LoVo (cell line): ENCODE measurements at regions not wholly inside any gene's neighbourhood (a gene's known extent, or its start where the extent isn't known, plus 50 kb on each side); places are given as distances from the start of the nearest gene placed in this dataset.

ENCODE experiments used
- DNase-seq: peaks from one replicate; pipeline ENCODE4 v3.0.0-alpha.2; 2016; ENCODE audit warnings: low spot score

DNA sequence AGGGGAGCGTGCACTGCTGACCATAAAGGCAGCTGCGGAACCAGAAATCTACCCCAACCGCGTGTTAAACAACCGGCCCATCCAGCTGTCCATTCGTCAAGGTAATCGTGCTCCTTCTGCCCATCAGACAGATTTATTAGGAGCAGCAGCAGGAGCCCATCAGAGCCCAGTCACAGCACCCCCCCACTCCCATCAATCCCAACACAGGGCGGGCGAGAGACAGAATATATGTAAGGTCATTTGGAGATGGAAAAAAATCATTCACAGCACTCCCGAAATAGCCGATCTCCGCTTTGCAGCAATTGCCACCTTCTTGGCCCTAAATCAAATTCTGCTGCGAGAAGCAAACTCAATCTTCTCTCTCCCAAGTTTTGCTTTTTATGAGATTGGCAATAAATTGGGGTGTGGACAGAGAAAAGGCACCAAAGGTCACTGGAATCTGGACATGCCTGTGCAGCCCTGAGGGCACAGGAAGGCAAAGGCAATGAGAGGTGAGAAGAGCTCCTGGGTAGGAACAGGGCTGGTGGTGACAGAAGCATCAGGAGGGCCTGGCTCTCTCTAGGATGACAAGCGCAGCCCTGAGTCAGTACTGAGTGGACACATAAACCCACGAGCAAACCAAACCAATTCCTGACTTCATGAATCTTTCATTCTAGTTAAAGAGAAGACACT is 145.0 kb upstream of the ZMIZ1 start:
- DNase-seq: no peak

DNA sequence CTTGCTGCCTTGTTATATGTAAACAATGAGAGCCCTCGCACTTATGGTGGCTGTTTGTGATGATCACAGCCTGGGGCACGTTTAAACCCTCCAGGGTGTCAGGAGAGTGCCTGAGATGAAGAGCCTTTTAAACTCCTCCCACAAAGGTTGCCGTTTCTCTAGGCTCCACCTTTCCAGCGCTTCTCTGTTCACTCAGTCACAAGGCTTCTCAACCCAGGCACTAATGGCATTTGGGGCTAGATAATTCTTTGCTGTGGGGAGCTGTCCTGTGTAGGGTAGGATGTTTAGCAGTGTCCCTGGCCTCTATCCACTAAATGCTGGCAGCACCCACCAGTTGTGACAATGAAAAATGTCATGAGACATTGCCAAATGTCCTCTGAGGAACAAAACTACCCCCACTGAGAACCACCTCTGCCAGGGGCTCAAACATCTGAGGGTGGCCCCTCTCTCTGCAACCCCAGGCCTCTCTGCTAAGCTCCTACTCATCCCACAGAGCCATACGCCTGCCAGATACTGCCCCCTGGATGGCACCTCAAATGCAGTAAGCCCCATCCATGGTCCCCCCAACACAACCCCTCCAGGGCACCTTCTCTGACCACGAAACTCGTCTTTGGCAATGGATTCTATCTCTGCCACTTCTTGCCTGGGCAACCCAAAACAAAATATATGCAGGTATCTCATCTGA is 144.3 kb upstream of the ZMIZ1 start:
- no peak for DNase-seq

DNA sequence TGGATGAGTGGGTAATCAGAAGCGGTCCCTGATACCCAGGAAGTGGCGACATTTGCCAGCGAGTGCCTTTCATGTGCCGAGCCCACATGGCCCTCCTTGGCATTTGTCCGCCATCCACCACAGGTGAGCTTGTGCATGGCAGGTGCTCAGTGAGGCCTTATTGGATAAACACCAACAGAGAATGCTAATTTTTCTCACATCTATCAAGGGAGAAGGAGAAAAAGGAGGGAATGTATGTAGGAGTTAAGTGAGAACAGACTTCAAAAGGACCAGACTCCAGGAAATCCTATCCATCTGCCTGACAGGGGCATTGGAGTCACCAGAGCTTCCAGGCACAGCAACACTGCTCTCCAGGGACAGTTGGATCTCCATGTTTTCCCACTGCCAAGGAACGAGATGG is 143.5 kb upstream of the ZMIZ1 start:
- DNase-seq: no peak

DNA sequence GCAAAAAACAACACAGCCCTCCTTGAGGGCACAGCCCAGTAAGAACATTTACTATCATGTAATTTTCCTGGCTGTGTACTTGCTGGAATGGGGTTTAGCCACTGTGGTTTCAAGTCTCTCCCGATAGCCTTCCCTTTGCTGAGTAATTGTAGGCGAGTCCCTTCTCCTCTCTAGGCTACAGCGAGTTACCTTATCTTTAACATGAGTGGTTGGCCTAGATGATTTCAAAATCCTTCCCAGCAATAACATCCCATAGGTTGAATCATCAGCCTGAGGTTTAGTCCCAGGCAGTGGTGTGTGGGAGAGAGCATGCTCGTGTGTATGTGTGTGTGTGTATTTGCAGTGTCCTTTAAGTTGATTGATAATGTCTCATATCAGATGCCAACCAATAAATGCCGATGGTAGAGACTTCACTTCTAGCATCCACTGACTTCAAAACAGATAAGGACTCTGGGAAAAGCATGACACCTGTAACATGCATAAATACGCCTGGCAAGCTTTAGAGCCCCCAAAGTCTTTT is 142.9 kb upstream of the ZMIZ1 start:
- peak; percentile 8 for DNase-seq

DNA sequence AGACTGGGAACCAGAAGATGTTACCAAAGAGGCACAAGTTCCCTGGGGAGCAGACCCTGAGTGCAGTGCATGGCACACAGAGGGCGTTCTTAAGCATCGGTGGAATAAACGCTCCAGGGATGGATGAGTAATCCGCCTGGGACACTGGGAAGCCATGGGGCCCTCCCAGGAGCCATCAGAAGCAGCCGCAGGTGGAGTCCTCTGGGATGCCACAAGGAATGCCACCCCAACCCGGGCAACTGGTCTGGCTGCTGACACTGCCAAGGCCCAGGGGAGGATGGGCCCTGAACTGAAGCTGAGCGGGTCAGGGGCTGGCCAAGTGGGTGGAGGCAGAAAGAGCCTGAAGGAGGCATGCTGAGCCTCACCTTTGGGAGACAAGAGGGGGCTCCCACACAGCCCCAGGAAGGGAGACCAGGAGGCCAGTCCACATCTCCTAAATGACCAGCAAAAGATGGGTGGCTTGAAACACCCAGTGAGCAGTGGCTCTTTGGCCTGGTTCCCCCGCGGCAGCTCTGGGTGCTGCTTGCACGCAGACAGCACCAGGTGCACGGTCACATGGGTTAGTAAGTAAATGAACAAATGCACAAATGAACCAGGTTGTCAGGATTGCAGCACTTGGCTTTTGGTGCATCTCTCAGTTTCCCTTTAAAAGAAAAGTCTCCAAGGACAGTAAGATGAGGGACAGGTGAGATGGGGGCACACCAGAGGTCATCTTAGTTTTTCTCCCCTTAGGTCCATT is 141.3 kb upstream of the ZMIZ1 start:
- DNase-seq: no peak

DNA sequence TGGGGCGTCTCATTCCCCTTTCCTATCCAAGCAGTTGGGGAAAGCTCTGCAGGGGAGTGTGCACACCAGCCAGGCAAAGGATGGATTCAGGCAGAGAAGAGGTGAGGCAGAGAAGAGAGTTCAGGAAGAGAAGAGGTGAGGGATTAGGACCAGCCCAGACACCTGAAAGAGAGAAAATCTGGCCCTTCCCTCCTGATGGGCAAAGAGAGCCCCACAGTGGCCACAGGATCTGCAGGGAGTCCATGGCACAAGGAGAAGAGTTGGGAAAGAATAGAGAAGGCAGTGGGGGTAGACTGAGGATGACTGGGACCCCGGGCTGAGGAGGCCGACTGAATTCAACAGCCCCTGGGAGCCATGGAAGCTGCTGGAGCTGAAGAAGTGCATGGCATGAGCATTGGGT is 140.4 kb upstream of the ZMIZ1 start:
- DNase-seq: no peak

DNA sequence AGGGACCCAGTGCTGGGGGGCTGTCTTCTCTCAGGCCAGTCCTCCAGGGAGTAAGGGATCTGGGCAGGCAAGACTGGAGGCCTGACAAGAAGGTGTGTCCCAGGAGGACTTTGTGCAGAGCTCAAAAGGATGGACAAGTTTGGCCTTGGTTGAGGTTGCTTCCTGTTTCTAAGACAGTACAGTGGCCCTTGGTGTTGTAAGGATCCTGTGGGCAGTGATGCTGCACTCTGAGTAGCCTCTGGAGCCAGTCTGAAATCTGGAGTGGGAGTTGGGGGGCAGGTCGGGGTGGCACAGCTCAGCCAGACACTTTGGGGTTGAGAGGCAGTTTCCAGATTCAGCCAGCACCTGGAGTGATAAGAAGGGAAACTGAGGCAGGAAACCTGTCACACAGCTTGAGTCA is 139.2 kb upstream of the ZMIZ1 start:
- no peak for DNase-seq

DNA sequence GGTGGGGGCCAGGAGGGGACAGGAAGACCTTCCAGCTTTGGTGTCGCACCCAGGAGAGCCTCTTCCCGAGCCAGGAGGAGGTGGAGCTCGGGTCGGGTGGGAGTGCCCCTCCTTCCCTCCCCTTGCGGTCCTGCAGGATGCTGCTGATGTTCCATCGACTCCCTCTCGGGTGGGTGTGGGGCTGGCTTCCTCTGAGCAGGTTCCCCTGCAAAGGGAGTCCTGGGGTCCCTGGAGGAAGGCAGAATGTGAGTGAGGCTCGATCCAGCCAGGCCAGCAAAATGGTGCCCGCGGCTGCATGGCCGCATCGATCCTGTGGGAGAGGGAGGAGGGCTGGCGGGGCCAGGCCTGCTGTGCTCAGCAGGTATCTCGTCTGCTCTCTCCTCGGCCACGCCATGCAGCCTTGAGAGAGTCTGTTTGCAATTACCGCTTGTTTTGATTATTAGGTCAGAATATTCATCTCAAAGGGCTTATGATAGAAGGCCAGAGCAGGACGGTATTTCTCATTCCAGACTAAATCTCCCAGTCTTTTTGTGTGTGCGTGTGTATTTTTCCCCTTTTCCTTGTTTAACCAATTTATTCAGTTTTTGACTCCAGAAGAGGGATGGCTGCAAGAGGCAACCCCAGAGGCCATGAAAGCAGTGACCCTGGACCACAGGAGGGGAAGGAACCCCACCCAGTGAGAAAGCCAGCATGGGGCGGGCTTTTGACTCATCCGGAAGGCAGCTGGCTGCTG is 137.3 kb upstream of the ZMIZ1 start:
- DNase-seq: peak; percentile 6

DNA sequence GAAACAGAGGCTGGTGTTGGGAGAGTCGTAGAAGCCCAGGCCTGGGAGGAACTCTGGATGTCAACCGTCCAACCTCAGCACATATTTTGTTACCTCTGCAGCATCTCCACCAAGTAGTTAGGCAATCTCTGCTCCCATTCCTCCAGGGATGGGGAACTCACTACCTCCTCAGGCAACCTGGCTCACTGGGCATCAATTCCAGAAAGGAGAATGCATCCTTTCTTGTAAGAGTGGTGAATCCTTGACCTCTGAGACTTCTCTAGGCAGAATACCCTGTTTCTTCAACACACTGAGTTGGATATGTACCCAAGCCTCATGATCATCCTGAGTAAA is 136.7 kb upstream of the ZMIZ1 start:
- DNase-seq: no peak

DNA sequence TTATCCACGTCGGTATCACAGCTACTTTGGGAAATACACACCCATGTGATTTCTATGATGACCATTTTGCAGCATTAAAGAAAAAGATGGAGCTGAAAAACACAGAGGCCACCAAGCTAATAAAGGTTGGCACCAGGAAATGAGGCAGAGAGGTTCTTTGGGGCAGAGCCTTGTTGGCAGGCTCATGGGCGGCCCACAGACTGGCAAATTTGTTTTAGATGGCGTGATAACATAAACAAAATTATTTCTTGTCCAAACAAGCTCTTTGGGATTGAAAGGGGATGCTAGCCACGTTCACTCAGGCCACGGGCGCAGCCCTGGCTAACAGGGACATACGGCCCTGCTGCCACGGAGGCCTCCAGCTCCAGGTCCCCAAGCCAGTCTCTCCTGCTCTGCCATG is 135.9 kb upstream of the ZMIZ1 start:
- DNase-seq: no peak

DNA sequence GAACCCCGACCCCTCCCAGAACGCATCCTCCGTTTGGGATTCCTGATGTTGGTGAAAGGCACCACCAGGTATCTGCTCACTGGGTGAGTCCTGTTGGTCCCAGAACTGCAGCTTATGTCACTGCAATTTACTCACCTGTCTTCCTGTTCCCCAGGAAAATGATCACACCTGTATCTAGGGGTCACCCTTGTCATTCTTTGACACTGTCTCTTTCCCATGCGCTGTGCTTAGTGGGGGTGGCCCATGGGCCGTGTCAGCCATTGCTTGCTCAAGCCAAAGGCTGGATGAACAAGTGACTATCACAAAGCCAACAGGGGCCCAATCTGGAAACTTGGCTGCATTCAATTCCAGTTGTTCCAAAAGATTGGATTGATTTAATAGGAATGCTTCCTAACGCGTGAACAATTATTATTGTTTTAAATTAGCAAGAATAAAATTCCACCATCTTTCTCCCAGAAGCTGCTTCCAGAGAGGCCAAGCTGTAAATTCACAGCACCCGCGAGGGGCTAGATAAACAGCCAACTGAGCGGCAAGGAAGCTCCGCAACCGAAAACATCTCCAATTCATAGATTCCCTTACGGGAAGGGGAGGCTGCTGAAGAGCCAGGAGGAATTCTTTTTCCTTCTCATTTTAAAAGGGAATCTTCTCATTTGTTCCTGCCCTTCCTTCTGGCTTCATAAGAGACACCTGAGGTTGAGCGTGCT is 134.8 kb upstream of the ZMIZ1 start:
- no peak for DNase-seq

DNA sequence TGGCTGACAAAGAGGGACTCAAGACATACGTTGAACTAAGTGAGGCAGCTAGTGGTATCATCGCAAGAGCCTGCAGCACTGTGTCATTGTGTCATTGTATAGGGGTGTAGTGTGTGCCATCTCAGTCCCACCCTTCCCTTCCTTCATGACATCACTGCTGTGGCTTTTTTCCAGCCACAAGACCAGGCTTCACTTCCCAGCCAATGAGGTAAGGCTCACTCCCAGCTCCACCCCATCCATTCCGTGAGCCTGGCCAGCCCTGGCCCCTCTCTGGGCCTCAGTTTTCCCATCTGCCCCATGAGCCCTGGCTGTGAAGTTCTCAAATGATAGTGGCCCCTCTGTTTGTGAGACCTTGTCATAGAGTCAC is 134.3 kb upstream of the ZMIZ1 start:
- DNase-seq: no peak

DNA sequence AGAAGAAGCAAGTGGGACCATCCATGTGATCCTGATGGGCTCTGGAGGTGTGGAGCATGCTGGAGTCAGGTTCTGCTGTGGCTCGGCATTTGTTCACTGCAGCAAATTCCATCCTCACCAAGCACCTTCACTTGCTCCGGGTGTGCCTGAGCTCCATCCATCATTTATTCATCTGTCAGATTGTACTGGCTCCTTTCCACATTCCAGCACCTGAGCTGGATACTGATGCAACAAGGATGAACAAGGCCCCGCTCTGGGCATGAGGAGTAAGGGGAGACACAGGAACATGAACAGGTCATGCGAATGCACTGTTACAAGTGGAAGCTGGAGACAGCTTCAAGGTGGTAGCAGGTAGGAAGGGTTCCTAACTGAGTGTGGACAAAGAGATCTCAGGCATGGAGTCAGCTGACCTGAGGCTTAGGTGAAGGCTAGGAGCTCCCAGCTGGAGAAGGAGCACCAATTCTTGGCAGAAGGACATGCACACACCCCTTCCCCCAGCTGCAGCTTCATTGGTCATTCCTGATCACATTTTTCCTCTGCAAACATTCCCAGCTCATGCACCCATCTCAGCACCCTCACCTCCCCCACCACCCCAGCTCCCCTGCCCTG is 133.7 kb upstream of the ZMIZ1 start:
- no peak for DNase-seq

DNA sequence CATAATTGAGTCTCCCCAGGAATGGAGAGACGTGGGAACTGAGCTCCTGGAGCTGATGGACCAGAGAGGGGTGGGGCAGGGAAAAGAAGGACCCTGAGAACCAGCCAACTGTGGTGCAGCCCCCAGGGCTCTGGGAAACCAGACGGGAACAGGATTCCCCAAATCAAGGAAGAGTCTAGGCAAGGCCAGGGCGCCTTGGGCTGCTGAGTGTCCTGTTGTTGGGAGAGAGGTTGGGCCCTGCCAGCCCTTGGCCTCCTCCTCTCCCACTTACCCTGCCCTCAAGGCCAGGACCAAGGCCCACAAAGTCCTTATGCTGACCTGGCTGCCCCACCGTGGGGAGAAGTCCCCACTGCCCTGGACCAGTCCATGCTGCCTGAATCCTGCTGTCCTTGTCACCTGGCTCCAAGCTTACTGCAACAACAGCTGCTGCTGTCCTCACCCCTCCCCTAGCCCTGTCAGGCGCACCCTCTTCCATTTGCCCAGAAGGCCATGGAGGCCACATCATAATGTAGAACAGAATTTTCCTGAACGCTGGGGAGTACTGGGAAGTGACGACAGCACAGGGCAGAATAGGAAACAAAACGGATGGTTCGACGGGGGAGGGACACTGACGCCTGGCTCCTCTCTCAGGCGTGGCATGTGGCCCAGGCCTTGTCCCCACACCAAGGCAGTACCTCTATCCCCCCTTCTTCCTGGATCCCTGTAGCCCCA is 132.9 kb upstream of the ZMIZ1 start:
- DNase-seq: no peak

DNA sequence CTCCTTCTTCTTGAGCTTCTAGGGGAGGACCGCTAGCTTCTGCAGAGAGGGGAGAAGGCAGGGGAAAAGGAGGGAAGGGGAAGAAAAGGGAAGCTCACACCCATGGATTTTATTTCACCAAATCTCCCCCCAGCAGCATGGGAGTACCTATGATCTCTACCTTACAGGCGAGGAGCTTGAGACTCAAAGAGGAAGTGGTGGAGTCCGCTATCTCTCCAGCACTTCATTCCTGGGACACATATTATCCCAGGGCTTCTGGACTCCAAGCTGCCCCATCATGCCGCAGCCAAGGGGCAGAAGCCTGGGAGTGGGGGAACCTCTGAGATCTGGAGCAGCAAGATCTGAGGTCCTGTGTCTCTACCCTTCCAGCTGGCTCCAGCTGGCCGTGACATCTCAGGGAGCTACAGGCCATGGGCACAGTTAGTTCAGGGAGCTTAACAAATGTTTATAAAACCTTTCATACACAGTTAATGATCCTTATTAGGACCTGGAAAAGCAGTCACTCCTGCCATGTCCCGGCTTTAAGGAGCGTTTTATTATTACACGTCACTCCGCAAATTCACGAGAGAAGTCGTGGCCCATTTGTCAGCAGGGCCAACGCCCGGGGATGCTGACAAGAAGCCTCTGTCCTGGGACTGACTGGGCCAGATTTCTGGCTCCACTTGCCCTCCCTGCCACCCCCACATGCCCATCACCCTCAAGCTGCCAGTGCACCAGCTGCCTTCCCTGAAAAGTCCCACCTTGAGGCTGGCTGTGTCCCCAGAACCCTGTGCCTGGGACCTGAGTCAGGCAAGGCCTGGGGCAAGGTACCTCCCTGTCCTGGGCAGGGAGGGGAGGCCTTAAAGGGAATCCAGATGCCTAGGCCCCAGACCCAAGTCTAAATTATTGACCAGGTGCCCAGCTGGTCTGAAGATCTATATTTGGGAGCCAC is 132.1 kb upstream of the ZMIZ1 start:
- DNase-seq: no peak

DNA sequence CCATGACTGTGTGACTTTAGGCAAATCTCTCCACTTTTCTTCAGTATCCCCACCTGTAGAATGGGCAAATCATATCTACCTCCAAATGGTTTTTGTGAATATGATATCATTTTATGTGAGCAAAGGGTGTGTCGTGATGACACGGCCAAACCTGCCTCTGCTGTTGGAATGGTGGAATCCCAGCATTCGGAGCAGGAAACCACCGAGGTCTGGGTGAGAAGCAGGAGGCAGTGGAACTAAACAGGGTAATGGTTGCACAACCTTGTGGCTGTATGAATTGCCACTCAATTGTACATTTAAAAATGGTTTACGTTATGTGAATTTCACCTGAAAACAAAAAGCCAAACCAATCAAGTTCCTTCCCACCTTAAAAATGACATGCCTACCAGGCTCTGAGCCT is 131.4 kb upstream of the ZMIZ1 start:
- DNase-seq: no peak

DNA sequence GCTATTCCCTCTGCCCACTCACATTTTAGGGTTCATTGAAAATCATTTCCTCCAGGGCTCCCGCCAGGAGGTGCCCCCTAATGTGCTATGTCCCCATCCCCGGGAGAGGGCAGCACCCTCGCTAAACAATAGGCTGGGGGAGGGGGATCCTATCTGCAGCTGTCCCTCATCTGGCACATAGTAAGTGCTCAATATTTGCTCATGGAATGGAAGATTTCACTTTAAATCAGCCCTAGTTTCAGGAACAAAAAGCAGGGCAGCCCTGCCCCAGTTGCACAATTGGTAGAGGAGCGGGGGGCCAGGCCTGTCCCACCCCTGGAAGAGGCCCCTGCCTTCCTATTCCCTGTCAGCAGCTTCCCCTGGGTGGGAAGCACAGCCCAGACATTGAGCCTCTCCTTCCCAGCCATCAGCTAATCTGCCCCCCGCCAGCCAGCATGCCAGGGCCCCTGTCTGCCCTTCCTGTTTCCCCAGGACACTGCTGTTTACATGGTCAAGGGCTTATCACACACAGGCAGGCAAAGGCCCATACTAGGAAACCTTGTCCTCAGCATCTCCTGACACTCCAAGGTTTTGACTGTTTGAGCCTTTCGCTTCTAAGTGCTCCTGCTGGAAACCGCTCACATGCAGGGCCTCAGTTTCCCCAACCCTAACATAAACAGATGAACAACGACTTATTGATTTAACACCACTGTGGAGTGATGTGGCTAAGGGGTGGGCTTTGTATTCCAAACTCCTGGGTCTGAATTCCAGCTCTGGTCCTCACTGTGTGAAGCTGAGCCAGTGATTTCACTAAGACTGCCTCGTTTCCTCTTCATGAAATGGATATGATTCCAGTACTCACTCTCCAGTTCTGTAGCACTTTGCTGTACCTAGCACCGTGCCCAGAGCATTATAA is 130.7 kb upstream of the ZMIZ1 start:
- no peak for DNase-seq
